ENCODE measurements at regions not wholly inside any gene's neighbourhood (a gene's known extent, or its start where the extent isn't known, plus 50 kb on each side); places are given as distances from the start of the nearest gene placed in this dataset.

- H3K4me1 ChIP-seq (ENCODE audit: control insufficient read depth, insufficient read depth, low read length) = no peaks in the 10 kb centered on the region
- POLR2A ChIA-PET = no interaction called here
- H3K36me3 ChIP-seq (ENCODE audit: control insufficient read depth in 2 of 2, insufficient read depth in 1 of 2, low read length in 2 of 2) = no peaks in the 10 kb centered on the region
- TF ChIP-seq ZNF140 (tag by site-specific recombination; IDR thresholded peaks at IDR 0.05) (no peak), ZNF211 (tag by site-specific recombination; IDR thresholded peaks at IDR 0.05; ENCODE audit: low read depth) (no peak), YY2 (tag by site-specific recombination; IDR thresholded peaks at IDR 0.05) (no peak), ZNF19 (tag by site-specific recombination; IDR thresholded peaks at IDR 0.05; ENCODE audit: low read depth) (no peak), ZNF785 (tag by site-specific recombination; IDR thresholded peaks at IDR 0.05) (no peak), ZNF747 (tag by site-specific recombination; IDR thresholded peaks at IDR 0.05) (no peak), ZNF266 (tag by site-specific recombination; IDR thresholded peaks at IDR 0.05; ENCODE audit: low read depth) (no peak), ZBTB44 (tag by site-specific recombination; IDR thresholded peaks at IDR 0.05) (no peak), ZBTB7A (tag by site-specific recombination; IDR thresholded peaks at IDR 0.05; ENCODE audit: low read depth) (no peak), ZNF23 (tag by site-specific recombination; IDR thresholded peaks at IDR 0.05; ENCODE audit: borderline replicate concordance) (no peak), PRDM10 (tag by site-specific recombination; IDR thresholded peaks at IDR 0.05) (no peak), PBX3 (CRISPR knock-in tag; IDR thresholded peaks at IDR 0.05) (no peak), ZNF596 (tag by site-specific recombination; IDR thresholded peaks at IDR 0.05) (no peak), ZNF488 (tag by site-specific recombination; IDR thresholded peaks at IDR 0.05) (no peak)
- no peak overlapping the region for H3K27ac ChIP-seq (ENCODE audit: extremely low read depth, low read depth, low read length)
- CTCF ChIA-PET = interaction anchor here (0.7 kb wide), 1 partner anchor 51 kb away, joined by 3 read pairs; no protein-coding TSS in a partner anchor
- no peak overlapping the region for H3K4me3 ChIP-seq (ENCODE audit: low read depth, low read length)
- H3K9me3 ChIP-seq (ENCODE audit: control insufficient read depth, insufficient read depth, low read depth, low read length) = no peaks in the 10 kb centered on the region
Measured at GRCh38 chr2:65737452-65738011, 305.1 kb upstream of the SPRED2 start.

- H3K4me1 ChIP-seq (ENCODE audit: control insufficient read depth, insufficient read depth, low read length) = no peaks in the 10 kb centered on the region
- POLR2A ChIA-PET = no interaction called here
Measured at GRCh38 chr2:65731476-65731875, 299.1 kb upstream of the SPRED2 start.

More at GRCh38 chr2:65731476-65731875, 299.1 kb upstream of the SPRED2 start:
- H3K4me3 ChIP-seq (ENCODE audit: low read depth, low read length) = no peak overlapping the region
- TF ChIP-seq KLF16 (tag by site-specific recombination; IDR thresholded peaks at IDR 0.05) = no peak
- TF ChIP-seq ZNF544 (tag by site-specific recombination; IDR thresholded peaks at IDR 0.05) = no peak
- TF ChIP-seq ZNF518A (tag by site-specific recombination; conservative IDR thresholded peaks at IDR 0.05; ENCODE audit: low read depth) = no peak
- no peak for TF ChIP-seq ZNF280C (tag by site-specific recombination; IDR thresholded peaks at IDR 0.05)
- no peaks in the 10 kb centered on the region for H3K9me3 ChIP-seq (ENCODE audit: control insufficient read depth, insufficient read depth, low read depth, low read length)
- no peak overlapping the region for H3K27ac ChIP-seq (ENCODE audit: extremely low read depth, low read depth, low read length)
- CTCF ChIA-PET = no interaction called here
- H3K36me3 ChIP-seq (ENCODE audit: control insufficient read depth in 2 of 2, insufficient read depth in 1 of 2, low read length in 2 of 2) = no peaks in the 10 kb centered on the region
